IMR-90 (cell line): ENCODE measurements at regions not wholly inside any gene's neighbourhood (a gene's known extent, or its start where the extent isn't known, plus 50 kb on each side); places are given as distances from the start of the nearest gene placed in this dataset.
A peak's percentile ranks its signal among the peaks of the same experiment; 100 is the strongest.

Experiments used
- ATAC-seq: fragments of 200-7000 bp; cut with Tn5 transposase; 2 replicates; pipeline ENCODE4 v1.9.1; 2020; ENCODE audit warnings: low read depth, mild to moderate bottlenecking, moderate library complexity
- BruUV-seq: library from RNA; stranded (reverse); fragments of 400-500 nt; replicated peaks from 2 replicates; lab custom pipeline; 2021; lab: Mats Ljungman, UMichigan
- CTCF ChIA-PET: fragments of 300-600 bp; formaldehyde crosslinking; extraction: SDS; loops from one replicate; lab custom pipeline; 2021; ENCODE audit warnings: antibody characterized with exemption; lab: Yijun Ruan, JAX
- POLR2A ChIA-PET: fragments of 300-600 bp; sonication (Branson Sonifier 250); formaldehyde crosslinking; loops from one replicate; lab custom pipeline; 2022; ENCODE audit warnings: antibody characterized with exemption; ENCODE audit not compliant: unreplicated experiment; lab: Charles Lee
- DNase-seq: peaks from one replicate; pipeline ENCODE4 v3.0.0; 2013
- H2AFZ ChIP-seq: replicated peaks from 2 replicates; pipeline ENCODE3; 2013; ENCODE audit warnings: low read length, mild to moderate bottlenecking; ENCODE audit not compliant: poor library complexity
- H2AK5ac ChIP-seq: 2 replicates; pipeline ENCODE4 v1.6.1; 2013; ENCODE audit warnings: low read depth, low read length, inconsistent platforms
- H2AK9ac ChIP-seq: replicated peaks from 2 replicates; pipeline ENCODE3; 2013; ENCODE audit warnings: mild to moderate bottlenecking, low read depth, low read length, moderate library complexity; ENCODE audit not compliant: poor library complexity
- H2BK120ac ChIP-seq: 2 replicates; pipeline ENCODE4 v1.6.1; 2013; ENCODE audit warnings: low read depth, low read length, inconsistent platforms
- H2BK15ac ChIP-seq: 3 replicates; pipeline ENCODE4 v1.6.1; 2013; ENCODE audit warnings: low read depth, low read length, inconsistent platforms
- H2BK20ac ChIP-seq: 2 replicates; pipeline ENCODE4 v1.6.1; 2013; ENCODE audit warnings: low read depth, mild to moderate bottlenecking, inconsistent platforms, low read length, moderate library complexity
- H2BK5ac ChIP-seq: 2 replicates; pipeline ENCODE4 v1.6.1; 2013; ENCODE audit warnings: mild to moderate bottlenecking, low read depth, low read length, inconsistent platforms; ENCODE audit not compliant: poor library complexity, severe bottlenecking
- H3K14ac ChIP-seq: replicated peaks from 2 replicates; pipeline ENCODE4 v1.6.1; 2013; ENCODE audit warnings: low read depth, low read length, inconsistent platforms
- H3K18ac ChIP-seq: 2 replicates; pipeline ENCODE4 v1.6.1; 2013; ENCODE audit warnings: low read depth, low read length, control low read depth
- H3K23ac ChIP-seq: 2 replicates; pipeline ENCODE4 v1.6.1; 2013; ENCODE audit warnings: low read depth, low read length, inconsistent platforms
- H3K27ac ChIP-seq: 2 replicates; pipeline ENCODE4 v1.5.1; 2013; ENCODE audit warnings: mild to moderate bottlenecking, control low read depth, low read length; ENCODE audit not compliant: insufficient read depth
- H3K27me3 ChIP-seq: 2 replicates; pipeline ENCODE4 v1.6.1; 2013; ENCODE audit warnings: low read length; ENCODE audit not compliant: control insufficient read depth, insufficient read depth
- H3K36me3 ChIP-seq: 2 replicates; pipeline ENCODE4 v1.6.1; 2013; ENCODE audit warnings: low read length, mixed read lengths; ENCODE audit not compliant: control insufficient read depth, insufficient read depth
- H3K4ac ChIP-seq: 2 replicates; pipeline ENCODE4 v1.6.1; 2013; ENCODE audit warnings: low read depth, low read length, inconsistent platforms
- H3K4me1 ChIP-seq: 2 replicates; pipeline ENCODE4 v1.6.1; 2013; ENCODE audit warnings: low read length, mixed read lengths; ENCODE audit not compliant: control insufficient read depth, insufficient read depth
- H3K4me2 ChIP-seq: 2 replicates; pipeline ENCODE4 v1.6.1; 2013; ENCODE audit warnings: low read depth, mild to moderate bottlenecking, control low read depth, low read length, moderate library complexity
- H3K4me3 ChIP-seq: 2 replicates; pipeline ENCODE4 v1.5.1; 2013; ENCODE audit warnings: low read depth, mild to moderate bottlenecking, control low read depth, low read length, moderate library complexity; ENCODE audit not compliant: insufficient read depth
- H3K56ac ChIP-seq: 2 replicates; pipeline ENCODE4 v1.6.1; 2013; ENCODE audit warnings: low read length, inconsistent platforms; ENCODE audit not compliant: insufficient read depth; ENCODE audit errors: extremely low read depth
- H3K79me1 ChIP-seq, 2 experiments: 2 replicates each; pipeline ENCODE4 v1.6.1; 2013; ENCODE audit warnings: low read length in 2 of 2, inconsistent platforms in 1 of 2, low read depth in 1 of 2
- H3K9ac ChIP-seq: 2 replicates; pipeline ENCODE4 v1.6.1; 2013; ENCODE audit warnings: low read depth, low read length, control low read depth
- H3K9me1 ChIP-seq: 2 replicates; pipeline ENCODE4 v1.6.1; 2013; ENCODE audit warnings: low read length, inconsistent platforms; ENCODE audit not compliant: insufficient read depth
- H3K9me3 ChIP-seq: 2 replicates; pipeline ENCODE4 v1.6.1; 2013; ENCODE audit warnings: low read length; ENCODE audit not compliant: control insufficient read depth, insufficient read depth
- H4K20me1 ChIP-seq: 2 replicates; pipeline ENCODE4 v1.6.1; 2013; ENCODE audit warnings: low read length, inconsistent platforms; ENCODE audit not compliant: insufficient read depth
- H4K5ac ChIP-seq: 2 replicates; pipeline ENCODE4 v1.6.1; 2013; ENCODE audit warnings: mild to moderate bottlenecking, low read depth, low read length, control low read depth
- H4K8ac ChIP-seq, 2 experiments: 2 replicates each; pipeline ENCODE4 v1.6.1; 2013; ENCODE audit warnings: low read depth in 2 of 2, low read length in 2 of 2, control low read depth in 1 of 2, inconsistent platforms in 1 of 2
- H4K91ac ChIP-seq: 2 replicates; pipeline ENCODE4 v1.6.1; 2013; ENCODE audit warnings: low read depth, low read length, inconsistent platforms; ENCODE audit not compliant: insufficient read depth
- BHLHE40 ChIP-seq: fragments of 150-350 bp; IDR thresholded peaks from 2 replicates; pipeline ENCODE4 v1.6.1; 2016; ENCODE audit warnings: mild to moderate bottlenecking, low read depth, low read length
- CHD1 ChIP-seq: IDR thresholded peaks from 2 replicates; pipeline ENCODE4 v1.6.1; 2012; ENCODE audit warnings: low read depth, low read length, improper control_type of control experiment
- FOS ChIP-seq: fragments of 150-350 bp; IDR thresholded peaks from 2 replicates; pipeline ENCODE4 v1.6.1; 2016; ENCODE audit warnings: low read depth, low read length
- MAFK ChIP-seq: IDR thresholded peaks from 2 replicates; pipeline ENCODE4 v1.6.1; 2012; ENCODE audit warnings: low read depth, low read length, improper control_type of control experiment
- MAZ ChIP-seq: IDR thresholded peaks from 2 replicates; pipeline ENCODE4 v1.6.1; 2012; ENCODE audit warnings: low read depth, mild to moderate bottlenecking, low read length, improper control_type of control experiment, moderate library complexity, borderline replicate concordance
- MXI1 ChIP-seq: IDR thresholded peaks from 2 replicates; pipeline ENCODE4 v1.6.1; 2012; ENCODE audit warnings: low read depth, mild to moderate bottlenecking, low read length, moderate library complexity, borderline replicate concordance
- NFE2L2 ChIP-seq: fragments of 150-350 bp; IDR thresholded peaks from 2 replicates; pipeline ENCODE4 v1.6.1; 2016; ENCODE audit warnings: low read depth, mild to moderate bottlenecking, low read length
- POLR2A ChIP-seq: IDR thresholded peaks from 2 replicates; pipeline ENCODE4 v1.6.1; 2012; ENCODE audit warnings: mild to moderate bottlenecking, low read depth, low read length
- RAD21 ChIP-seq: IDR thresholded peaks from 2 replicates; pipeline ENCODE4 v1.6.1; 2012; ENCODE audit warnings: low read length, improper control_type of control experiment
- RCOR1 ChIP-seq: IDR thresholded peaks from 2 replicates; pipeline ENCODE4 v1.6.1; 2012; ENCODE audit warnings: mild to moderate bottlenecking, low read length, improper control_type of control experiment; ENCODE audit not compliant: insufficient replicate concordance
- RFX5 ChIP-seq: IDR thresholded peaks from 2 replicates; pipeline ENCODE4 v1.8.0; 2012; ENCODE audit warnings: low read depth, mild to moderate bottlenecking, low read length, moderate library complexity
- SMC3 ChIP-seq: fragments of 150-350 bp; IDR thresholded peaks from 2 replicates; pipeline ENCODE4 v1.6.1; 2016; ENCODE audit warnings: low read depth, mild to moderate bottlenecking, antibody characterized with exemption, low read length, moderate library complexity
- WGBS, 2 experiments: methylation state at CpG; one replicate each; pipeline versions ENCODE4 v1.1.5 to v1.1.7; 2013; ENCODE audit warnings: missing lambda C conversion rate in 2 of 2; ENCODE audit not compliant: insufficient read length in 1 of 2; ENCODE audit errors: extremely low coverage in 2 of 2; 5-methylcytosine and 5-hydroxymethylcytosine counted together
- dilution Hi-C: fragments of 300-500 bp; cut with HindIII; formaldehyde crosslinking; loops from one replicate; pipeline ENCODE4 v1.14.3; 2018; ENCODE audit warnings: low sequenced_read_pairs; ENCODE audit not compliant: unreplicated experiment
- in situ Hi-C: fragments of 300-500 bp; cut with MboI; formaldehyde crosslinking; loops from 3 replicates; pipeline ENCODE4 v1.14.3; 2019; ENCODE audit warnings: low sequenced_read_pairs, inconsistent platforms, mixed read lengths
- intact Hi-C: fragments of 100-400 bp; cut with micrococcal nuclease; formaldehyde crosslinking; loops from 2 replicates; pipeline ENCODE4 v1.10.0; 2022
- TF ChIP-seq, protein P1 (sequence below): conservative IDR thresholded peaks from 2 replicates; pipeline ENCODE4 v1.5.1; 2012; ENCODE audit warnings: mild to moderate bottlenecking, low read depth, low read length, improper control_type of control experiment
- TF ChIP-seq, protein P2 (sequence below): fragments of 150-350 bp; IDR thresholded peaks from 2 replicates; pipeline ENCODE4 v1.6.1; 2016; ENCODE audit warnings: low read depth, mild to moderate bottlenecking, low read length, moderate library complexity, borderline replicate concordance
- TF ChIP-seq, protein P3 (sequence below): fragments of 150-350 bp; IDR thresholded peaks from 2 replicates; pipeline ENCODE4 v1.6.1; 2017; ENCODE audit warnings: mild to moderate bottlenecking, antibody characterized with exemption, low read length, low read depth

DNA sequence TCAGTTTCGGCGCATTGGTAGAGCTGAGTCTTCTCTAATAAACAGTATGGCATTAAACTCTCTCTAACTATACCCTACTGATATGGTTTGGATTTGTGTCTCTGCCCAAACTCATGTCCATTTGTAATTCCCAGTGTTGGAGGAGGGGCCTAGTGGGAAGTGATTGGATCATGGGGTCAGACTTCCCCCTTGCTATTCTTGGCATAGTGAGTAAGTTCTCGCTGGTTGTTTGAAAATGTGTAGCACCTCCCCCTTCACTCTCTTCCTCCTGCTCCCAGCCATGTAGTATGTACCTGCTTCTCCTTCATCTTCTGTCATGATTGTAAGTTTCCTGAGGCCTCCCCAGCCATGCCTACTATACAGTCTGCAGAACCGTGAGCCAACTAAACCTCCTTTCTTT lies 682.7 kb upstream of the ARGLU1 start:
- H3K4me1 ChIP-seq: peaks cover 21% of the 10 kb centered on the region
- in situ Hi-C loops: no loop called here

More for the DNA sequence above, 682.7 kb upstream of the ARGLU1 start:
- Histone ChIP-seq H3K14ac (no peak overlapping the region; the same call in 1 of the 2 replicates), H2BK5ac (peak overlapping the region; percentile 72), H3K27ac (no peak overlapping the region), H4K20me1 (no peaks in the 10 kb centered on the region), H4K8ac (peak overlapping the region; percentile 4 to 80; a peak in 3 of 4 replicates), H3K4ac (peak overlapping the region; percentile 7; the same call in 1 of the 2 replicates), H4K5ac (no peak overlapping the region), H2BK20ac (peak overlapping the region; percentile 75; the same call in 1 of the 2 replicates), H4K91ac (no peak overlapping the region), H3K18ac (peak overlapping the region; percentile 56; the same call in 1 of the 2 replicates), H3K27me3 (no peaks in the 10 kb centered on the region), H3K56ac (no peak overlapping the region), H2AFZ (no peak overlapping the region), H3K4me2 (no peak overlapping the region; the same call in 1 of the 2 replicates), H3K9ac (no peak overlapping the region), H2AK5ac (peak overlapping the region; percentile 82; the same call in 1 of the 2 replicates), H2BK15ac (peak overlapping the region; percentile 72; the same call in 1 of the 3 replicates), H3K9me3 (no peaks in the 10 kb centered on the region), H3K79me1 (peaks cover 17 to 49% of the 10 kb centered on the region in 2 experiments), H3K4me3 (no peak overlapping the region), H3K9me1 (peaks cover 18% of the 10 kb centered on the region), H3K23ac (no peak overlapping the region), H2AK9ac (no peak overlapping the region), H3K36me3 (no peaks in the 10 kb centered on the region), H2BK120ac (peak overlapping the region; percentile 56)
- ATAC-seq: peak; percentile 16; the same call in 1 of the 2 replicates
- TF ChIP-seq RAD21 (no peak), MAFK (no peak), MXI1 (no peak), MAZ (no peak), RCOR1 (no peak), POLR2A (no peak), NFE2L2 (no peak), RFX5 (no peak), BHLHE40 (no peak), FOS (no peak), SMC3 (no peak), CHD1 (no peak)
- TF ChIP-seq, protein P1, sequence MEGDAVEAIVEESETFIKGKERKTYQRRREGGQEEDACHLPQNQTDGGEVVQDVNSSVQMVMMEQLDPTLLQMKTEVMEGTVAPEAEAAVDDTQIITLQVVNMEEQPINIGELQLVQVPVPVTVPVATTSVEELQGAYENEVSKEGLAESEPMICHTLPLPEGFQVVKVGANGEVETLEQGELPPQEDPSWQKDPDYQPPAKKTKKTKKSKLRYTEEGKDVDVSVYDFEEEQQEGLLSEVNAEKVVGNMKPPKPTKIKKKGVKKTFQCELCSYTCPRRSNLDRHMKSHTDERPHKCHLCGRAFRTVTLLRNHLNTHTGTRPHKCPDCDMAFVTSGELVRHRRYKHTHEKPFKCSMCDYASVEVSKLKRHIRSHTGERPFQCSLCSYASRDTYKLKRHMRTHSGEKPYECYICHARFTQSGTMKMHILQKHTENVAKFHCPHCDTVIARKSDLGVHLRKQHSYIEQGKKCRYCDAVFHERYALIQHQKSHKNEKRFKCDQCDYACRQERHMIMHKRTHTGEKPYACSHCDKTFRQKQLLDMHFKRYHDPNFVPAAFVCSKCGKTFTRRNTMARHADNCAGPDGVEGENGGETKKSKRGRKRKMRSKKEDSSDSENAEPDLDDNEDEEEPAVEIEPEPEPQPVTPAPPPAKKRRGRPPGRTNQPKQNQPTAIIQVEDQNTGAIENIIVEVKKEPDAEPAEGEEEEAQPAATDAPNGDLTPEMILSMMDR: no peak
- TF ChIP-seq, protein P2, sequence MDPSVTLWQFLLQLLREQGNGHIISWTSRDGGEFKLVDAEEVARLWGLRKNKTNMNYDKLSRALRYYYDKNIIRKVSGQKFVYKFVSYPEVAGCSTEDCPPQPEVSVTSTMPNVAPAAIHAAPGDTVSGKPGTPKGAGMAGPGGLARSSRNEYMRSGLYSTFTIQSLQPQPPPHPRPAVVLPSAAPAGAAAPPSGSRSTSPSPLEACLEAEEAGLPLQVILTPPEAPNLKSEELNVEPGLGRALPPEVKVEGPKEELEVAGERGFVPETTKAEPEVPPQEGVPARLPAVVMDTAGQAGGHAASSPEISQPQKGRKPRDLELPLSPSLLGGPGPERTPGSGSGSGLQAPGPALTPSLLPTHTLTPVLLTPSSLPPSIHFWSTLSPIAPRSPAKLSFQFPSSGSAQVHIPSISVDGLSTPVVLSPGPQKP: no peak
- TF ChIP-seq, protein P3, sequence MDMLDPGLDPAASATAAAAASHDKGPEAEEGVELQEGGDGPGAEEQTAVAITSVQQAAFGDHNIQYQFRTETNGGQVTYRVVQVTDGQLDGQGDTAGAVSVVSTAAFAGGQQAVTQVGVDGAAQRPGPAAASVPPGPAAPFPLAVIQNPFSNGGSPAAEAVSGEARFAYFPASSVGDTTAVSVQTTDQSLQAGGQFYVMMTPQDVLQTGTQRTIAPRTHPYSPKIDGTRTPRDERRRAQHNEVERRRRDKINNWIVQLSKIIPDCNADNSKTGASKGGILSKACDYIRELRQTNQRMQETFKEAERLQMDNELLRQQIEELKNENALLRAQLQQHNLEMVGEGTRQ: no peak
- no TSS peak for BruUV-seq
- peak; percentile 22 for DNase-seq
- WGBS, 2 experiments: no CpG with 5 or more reads among the region's 4 CpGs
- intact Hi-C loops: no loop called here
- dilution Hi-C loops: no loop called here
- POLR2A ChIA-PET: no interaction called here
- CTCF ChIA-PET: no interaction called here
